ENCODE measurements at regions not wholly inside any gene's neighbourhood (a gene's known extent, or its start where the extent isn't known, plus 50 kb on each side); places are given as distances from the start of the nearest gene placed in this dataset.
"Not testable (repeated sequence)": the region's sequence is repeated elsewhere in the genome, so short reads cannot be mapped to it uniquely, and the experiment has no call there.

GRCh38 chr4:118629697-118630096 lies 55.5 kb upstream of the METTL14 start:
- H3K4me2 ChIP-seq; H3K27me3 Mint-ChIP-seq (ENCODE audit: insufficient read depth, low read depth, poor library complexity); H3K36me3 ChIP-seq (ENCODE audit: insufficient read depth); H3K27ac ChIP-seq (ENCODE audit: low read depth); H3F3A ChIP-seq (replicated peaks; ENCODE audit: low read depth); H4K20me1 ChIP-seq (replicated peaks; ENCODE audit: insufficient read depth); H2AFZ ChIP-seq; H3K79me2 ChIP-seq (replicated peaks; ENCODE audit: insufficient read depth); H3K27me3 ChIP-seq (ENCODE audit: insufficient read depth); H3K9me2 ChIP-seq (ENCODE audit: insufficient read depth); H3K9me3 Mint-ChIP-seq; H3K4me3 ChIP-seq; ATAC-seq; H3K4me1 ChIP-seq (ENCODE audit: insufficient read depth); H3K4me1 Mint-ChIP-seq; H3K4me3 Mint-ChIP-seq: not testable (repeated sequence)
- peak; percentile 1 for DNase-seq (ENCODE audit: low spot score)
- Mint-ChIP-seq H3K36me3 (ENCODE audit: low read depth) (peaks cover 39% of the 10 kb centered on the region), H3K27ac (peak overlapping the region; percentile 92)
- peak in 1 of 2 experiments; percentile 27; a peak in 3 of 4 replicates for TF ChIP-seq CTCF (conservative IDR thresholded peaks at IDR 0.05; ENCODE audit: low read depth in 2 of 2)
- peak; percentile 81 for TF ChIP-seq CREB1 (CRISPR knock-in tag; IDR thresholded peaks at IDR 0.05; ENCODE audit: low read depth)

- not testable (repeated sequence) for H3K27ac ChIP-seq (ENCODE audit: low read depth); H3K27me3 Mint-ChIP-seq (ENCODE audit: insufficient read depth, low read depth, poor library complexity); H3K4me1 ChIP-seq (ENCODE audit: insufficient read depth); H3K27me3 ChIP-seq (ENCODE audit: insufficient read depth); H3K4me3 ChIP-seq; H2AFZ ChIP-seq; H3K9me3 Mint-ChIP-seq; H3F3A ChIP-seq (replicated peaks; ENCODE audit: low read depth); H3K4me1 Mint-ChIP-seq; H3K27ac Mint-ChIP-seq; H3K4me2 ChIP-seq; H4K20me1 ChIP-seq (replicated peaks; ENCODE audit: insufficient read depth); H3K4me3 Mint-ChIP-seq; DNase-seq (ENCODE audit: low spot score); H3K36me3 ChIP-seq (ENCODE audit: insufficient read depth); H3K79me2 ChIP-seq (replicated peaks; ENCODE audit: insufficient read depth); H3K9me2 ChIP-seq (ENCODE audit: insufficient read depth); ATAC-seq
- H3K36me3 Mint-ChIP-seq (ENCODE audit: low read depth) = peaks cover 39% of the 10 kb centered on the region
Measured at GRCh38 chr4:118630897-118631296, 54.3 kb upstream of the METTL14 start.

- H3K4me1 Mint-ChIP-seq; H3K27me3 Mint-ChIP-seq (ENCODE audit: insufficient read depth, low read depth, poor library complexity); H3K9me2 ChIP-seq (ENCODE audit: insufficient read depth); H3K4me1 ChIP-seq (ENCODE audit: insufficient read depth); H3K27ac ChIP-seq (ENCODE audit: low read depth); H3K9me3 Mint-ChIP-seq; ATAC-seq; H3K4me2 ChIP-seq; H3K36me3 ChIP-seq (ENCODE audit: insufficient read depth); H3K27me3 ChIP-seq (ENCODE audit: insufficient read depth); H2AFZ ChIP-seq; H3F3A ChIP-seq (replicated peaks; ENCODE audit: low read depth); H3K4me3 Mint-ChIP-seq; H3K79me2 ChIP-seq (replicated peaks; ENCODE audit: insufficient read depth); DNase-seq (ENCODE audit: low spot score); H3K4me3 ChIP-seq; H4K20me1 ChIP-seq (replicated peaks; ENCODE audit: insufficient read depth); H3K27ac Mint-ChIP-seq: not testable (repeated sequence)
- peaks cover 39% of the 10 kb centered on the region for H3K36me3 Mint-ChIP-seq (ENCODE audit: low read depth)
Measured at GRCh38 chr4:118631321-118632050, 53.7 kb upstream of the METTL14 start.

GRCh38 chr4:118633476-118633875 lies 51.7 kb upstream of the METTL14 start:
- H2AFZ ChIP-seq; H3K4me3 Mint-ChIP-seq; H3K27ac ChIP-seq (ENCODE audit: low read depth); H3K79me2 ChIP-seq (replicated peaks; ENCODE audit: insufficient read depth); DNase-seq (ENCODE audit: low spot score); ATAC-seq; H4K20me1 ChIP-seq (replicated peaks; ENCODE audit: insufficient read depth); H3K9me2 ChIP-seq (ENCODE audit: insufficient read depth); H3K27ac Mint-ChIP-seq; H3K4me3 ChIP-seq; H3K4me1 Mint-ChIP-seq; H3K4me1 ChIP-seq (ENCODE audit: insufficient read depth); H3K4me2 ChIP-seq; H3F3A ChIP-seq (replicated peaks; ENCODE audit: low read depth); H3K27me3 ChIP-seq (ENCODE audit: insufficient read depth); H3K27me3 Mint-ChIP-seq (ENCODE audit: insufficient read depth, low read depth, poor library complexity); H3K9me3 Mint-ChIP-seq; H3K36me3 ChIP-seq (ENCODE audit: insufficient read depth): not testable (repeated sequence)
- peaks cover 39% of the 10 kb centered on the region for H3K36me3 Mint-ChIP-seq (ENCODE audit: low read depth)

GRCh38 chr4:118634126-118634875 lies 50.9 kb upstream of the METTL14 start:
- H2AFZ ChIP-seq = not testable (repeated sequence)

More at GRCh38 chr4:118634126-118634875, 50.9 kb upstream of the METTL14 start:
- not testable (repeated sequence) for ATAC-seq; H3F3A ChIP-seq (replicated peaks; ENCODE audit: low read depth); H3K9me2 ChIP-seq (ENCODE audit: insufficient read depth); H3K27me3 Mint-ChIP-seq (ENCODE audit: insufficient read depth, low read depth, poor library complexity); H3K4me1 Mint-ChIP-seq; H3K4me2 ChIP-seq; H3K4me3 ChIP-seq; H3K27ac ChIP-seq (ENCODE audit: low read depth); H3K36me3 ChIP-seq (ENCODE audit: insufficient read depth); H3K27me3 ChIP-seq (ENCODE audit: insufficient read depth); DNase-seq (ENCODE audit: low spot score); H3K79me2 ChIP-seq (replicated peaks; ENCODE audit: insufficient read depth); H3K4me3 Mint-ChIP-seq; H3K4me1 ChIP-seq (ENCODE audit: insufficient read depth); H3K27ac Mint-ChIP-seq; H3K9me3 Mint-ChIP-seq; H4K20me1 ChIP-seq (replicated peaks; ENCODE audit: insufficient read depth)
- peaks cover 33% of the 10 kb centered on the region for H3K36me3 Mint-ChIP-seq (ENCODE audit: low read depth)

Measured in GM23338 (cell line).